ENCODE measurements at regions not wholly inside any gene's neighbourhood (a gene's known extent, or its start where the extent isn't known, plus 50 kb on each side); places are given as distances from the start of the nearest gene placed in this dataset.

DNA sequence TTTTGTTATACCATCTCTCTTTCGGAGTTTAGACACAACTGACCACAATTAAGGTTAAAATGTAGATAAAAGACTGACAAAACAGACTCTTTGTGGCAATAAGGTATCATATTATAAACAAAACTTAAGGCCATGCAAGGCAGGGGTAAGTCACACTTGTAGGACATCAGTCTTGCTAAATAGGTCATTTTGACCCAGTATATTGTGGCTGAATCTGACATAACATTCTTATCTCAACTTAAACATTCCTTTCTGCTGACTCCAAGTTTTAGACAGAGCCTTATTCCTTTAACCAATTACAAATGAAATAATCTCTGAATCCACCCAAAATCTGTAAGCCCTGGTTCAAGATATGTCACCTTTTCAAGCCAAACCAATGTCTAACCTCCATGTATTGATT is 733.4 kb upstream of the B3GALT2 start:
- no peak overlapping the region for H3K27ac ChIP-seq
- intact Hi-C loops (cut with micrococcal nuclease; ENCODE audit: unreplicated experiment), result no loop called here
- H3K4me3 ChIP-seq, result no peak overlapping the region
- ChIA-PET CTCF (no interaction called here), POLR2A (ENCODE audit: unreplicated experiment) (no interaction called here)
- BruUV-seq (replicated peaks), result no TSS peak
- no peaks in the 10 kb centered on the region for H3K9me2 ChIP-seq (ENCODE audit: insufficient read depth)
- no peaks in the 10 kb centered on the region for H3K79me2 ChIP-seq (ENCODE audit: low read depth)
- no peaks in the 10 kb centered on the region for H3K9me3 ChIP-seq (ENCODE audit: insufficient read depth, low read depth)
- no peaks in the 10 kb centered on the region for H3F3A ChIP-seq (ENCODE audit: insufficient read depth, low read depth)
- no peaks in the 10 kb centered on the region for H4K20me1 ChIP-seq (ENCODE audit: insufficient read depth)
- TF ChIP-seq EZH2 (IDR thresholded peaks at IDR 0.05; ENCODE audit: low read depth), result no peak
- TF ChIP-seq, protein P1, sequence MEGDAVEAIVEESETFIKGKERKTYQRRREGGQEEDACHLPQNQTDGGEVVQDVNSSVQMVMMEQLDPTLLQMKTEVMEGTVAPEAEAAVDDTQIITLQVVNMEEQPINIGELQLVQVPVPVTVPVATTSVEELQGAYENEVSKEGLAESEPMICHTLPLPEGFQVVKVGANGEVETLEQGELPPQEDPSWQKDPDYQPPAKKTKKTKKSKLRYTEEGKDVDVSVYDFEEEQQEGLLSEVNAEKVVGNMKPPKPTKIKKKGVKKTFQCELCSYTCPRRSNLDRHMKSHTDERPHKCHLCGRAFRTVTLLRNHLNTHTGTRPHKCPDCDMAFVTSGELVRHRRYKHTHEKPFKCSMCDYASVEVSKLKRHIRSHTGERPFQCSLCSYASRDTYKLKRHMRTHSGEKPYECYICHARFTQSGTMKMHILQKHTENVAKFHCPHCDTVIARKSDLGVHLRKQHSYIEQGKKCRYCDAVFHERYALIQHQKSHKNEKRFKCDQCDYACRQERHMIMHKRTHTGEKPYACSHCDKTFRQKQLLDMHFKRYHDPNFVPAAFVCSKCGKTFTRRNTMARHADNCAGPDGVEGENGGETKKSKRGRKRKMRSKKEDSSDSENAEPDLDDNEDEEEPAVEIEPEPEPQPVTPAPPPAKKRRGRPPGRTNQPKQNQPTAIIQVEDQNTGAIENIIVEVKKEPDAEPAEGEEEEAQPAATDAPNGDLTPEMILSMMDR (conservative IDR thresholded peaks at IDR 0.05), result no peak
- DNase-seq, result no peak
- no peaks in the 10 kb centered on the region for H3K36me3 ChIP-seq (ENCODE audit: low read depth)
- no peak overlapping the region for H3K4me2 ChIP-seq
- H3K4me1 ChIP-seq (replicated peaks; ENCODE audit: insufficient read depth), result no peaks in the 10 kb centered on the region
- no peaks in the 10 kb centered on the region for H3K27me3 ChIP-seq (ENCODE audit: insufficient read depth, low read depth)
- no peak overlapping the region for H2AFZ ChIP-seq

DNA sequence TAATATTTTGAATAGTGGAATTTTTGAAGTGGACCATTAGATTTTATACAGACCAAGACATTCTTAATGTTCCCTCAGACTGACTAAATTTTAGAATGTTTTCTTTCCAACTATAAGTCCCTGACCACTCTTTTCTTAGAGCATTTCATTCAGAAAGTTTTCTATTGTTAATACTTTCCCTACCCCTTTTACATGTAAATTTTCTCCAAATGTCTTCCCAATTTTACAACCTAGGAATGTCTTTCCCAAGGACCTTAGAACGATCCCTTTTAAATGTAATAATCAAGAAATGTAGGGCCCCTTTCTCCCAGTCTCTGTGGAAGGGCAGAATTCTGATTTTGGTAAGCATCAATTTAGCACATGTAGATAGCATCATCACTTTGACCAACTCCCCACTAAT is 730.0 kb upstream of the B3GALT2 start:
- H3K9me2 ChIP-seq (ENCODE audit: insufficient read depth), result no peaks in the 10 kb centered on the region
- H4K20me1 ChIP-seq (ENCODE audit: insufficient read depth), result no peaks in the 10 kb centered on the region
- H3K79me2 ChIP-seq (ENCODE audit: low read depth), result no peaks in the 10 kb centered on the region
- TF ChIP-seq, protein P1 (conservative IDR thresholded peaks at IDR 0.05), result no peak
- no peak for TF ChIP-seq EZH2 (IDR thresholded peaks at IDR 0.05; ENCODE audit: low read depth)
- no peak overlapping the region for H2AFZ ChIP-seq
- H3K36me3 ChIP-seq (ENCODE audit: low read depth), result no peaks in the 10 kb centered on the region
- no peak overlapping the region for H3K4me2 ChIP-seq
- no peak overlapping the region for H3K27ac ChIP-seq
- ChIA-PET POLR2A (ENCODE audit: unreplicated experiment) (no interaction called here), CTCF (no interaction called here)
- no peaks in the 10 kb centered on the region for H3K4me1 ChIP-seq (replicated peaks; ENCODE audit: insufficient read depth)
- no peak overlapping the region for H3K4me3 ChIP-seq
- no peaks in the 10 kb centered on the region for H3K9me3 ChIP-seq (ENCODE audit: insufficient read depth, low read depth)
- no peak for DNase-seq
- no peaks in the 10 kb centered on the region for H3F3A ChIP-seq (ENCODE audit: insufficient read depth, low read depth)
- no peaks in the 10 kb centered on the region for H3K27me3 ChIP-seq (ENCODE audit: insufficient read depth, low read depth)
- no TSS peak for BruUV-seq (replicated peaks)
- intact Hi-C loops (cut with micrococcal nuclease; ENCODE audit: unreplicated experiment), result no loop called here

DNA sequence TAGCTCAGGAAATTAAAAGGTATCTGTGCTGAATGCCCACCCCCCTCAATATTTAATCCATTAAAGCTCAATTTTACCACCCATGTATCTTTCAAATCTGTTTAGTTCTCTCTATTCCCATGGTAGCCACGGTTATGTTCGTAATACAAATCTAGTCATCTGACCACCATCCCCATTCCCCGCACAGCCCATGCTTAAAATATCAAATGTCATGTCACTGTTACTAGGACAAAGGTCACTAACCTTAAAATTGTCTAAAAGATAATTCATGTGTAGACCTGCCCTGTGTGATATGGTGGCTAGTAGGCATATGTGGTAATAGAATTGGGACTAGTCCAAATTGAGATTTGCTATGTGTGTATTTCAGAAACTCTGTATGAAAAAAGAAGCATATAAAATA is 728.5 kb upstream of the B3GALT2 start:
- H3F3A ChIP-seq (ENCODE audit: insufficient read depth, low read depth), result no peaks in the 10 kb centered on the region
- H4K20me1 ChIP-seq (ENCODE audit: insufficient read depth), result no peaks in the 10 kb centered on the region
- POLR2A ChIA-PET (ENCODE audit: unreplicated experiment), result no interaction called here
- TF ChIP-seq, protein P1 (conservative IDR thresholded peaks at IDR 0.05), result no peak
- TF ChIP-seq EZH2 (IDR thresholded peaks at IDR 0.05; ENCODE audit: low read depth), result no peak
- H3K27me3 ChIP-seq (ENCODE audit: insufficient read depth, low read depth), result no peaks in the 10 kb centered on the region
- no peaks in the 10 kb centered on the region for H3K9me2 ChIP-seq (ENCODE audit: insufficient read depth)
- no peak overlapping the region for H2AFZ ChIP-seq
- no peaks in the 10 kb centered on the region for H3K79me2 ChIP-seq (ENCODE audit: low read depth)
- no peak overlapping the region for H3K27ac ChIP-seq
- H3K4me3 ChIP-seq, result no peak overlapping the region
- DNase-seq, result no peak
- CTCF ChIA-PET, result no interaction called here
- BruUV-seq (replicated peaks), result no TSS peak
- no peaks in the 10 kb centered on the region for H3K9me3 ChIP-seq (ENCODE audit: insufficient read depth, low read depth)
- no peaks in the 10 kb centered on the region for H3K36me3 ChIP-seq (ENCODE audit: low read depth)
- intact Hi-C loops (cut with micrococcal nuclease; ENCODE audit: unreplicated experiment), result no loop called here
- H3K4me2 ChIP-seq, result no peak overlapping the region
- no peaks in the 10 kb centered on the region for H3K4me1 ChIP-seq (replicated peaks; ENCODE audit: insufficient read depth)

Data from PC-9 (cell line).